Psoas muscle (tissue), 7 donors: ENCODE measurements at regions not wholly inside any gene's neighbourhood (a gene's known extent, or its start where the extent isn't known, plus 50 kb on each side); places are given as distances from the start of the nearest gene placed in this dataset.
A peak's percentile ranks its signal among the peaks of the same experiment; 100 is the strongest.

ENCODE experiments used
- ATAC-seq, 4 donors: fragments of 200-7000 bp; cut with Tn5 transposase; one replicate each; pipeline ENCODE4 v1.9.1; 2020; ENCODE audit warnings: moderate library complexity in 3 of 4, mild to moderate bottlenecking in 2 of 4
- DNase-seq, 2 donors: peaks; one replicate each; pipeline ENCODE4 v3.0.0-alpha.2; 2020
- H3K27ac ChIP-seq: fragments of 200-600 bp; one replicate; pipeline ENCODE4 v1.8.0; 2022
- H3K27me3 ChIP-seq, 3 donors: fragments of 200-600 bp in 1 of 3; one replicate each; pipeline versions ENCODE4 v1.6.1 to v1.8.0; 2013 to 2022; ENCODE audit warnings: low read length in 2 of 3, mild to moderate bottlenecking in 2 of 3, moderate library complexity in 1 of 3; ENCODE audit not compliant: insufficient read depth in 3 of 3
- H3K36me3 ChIP-seq, 2 donors: fragments of 200-600 bp in 1 of 2; one replicate each; pipeline versions ENCODE4 v1.6.1 to v1.8.0; 2013 to 2022; ENCODE audit warnings: low read depth in 1 of 2, mild to moderate bottlenecking in 1 of 2, moderate library complexity in 1 of 2; ENCODE audit not compliant: insufficient read depth in 1 of 2
- H3K4me1 ChIP-seq: fragments of 200-600 bp; one replicate; pipeline ENCODE4 v1.8.0; 2022
- H3K4me3 ChIP-seq: fragments of 200-600 bp; one replicate; pipeline ENCODE4 v1.8.0; 2022; ENCODE audit warnings: mild to moderate bottlenecking
- H3K9me3 ChIP-seq: fragments of 200-600 bp; one replicate; pipeline ENCODE4 v1.8.0; 2022
- WGBS, 3 donors: extraction: QIAGEN DNeasy Blood & Tissue Kit; methylation state at CpG; one replicate each; pipeline versions ENCODE4 v1.1.6 to v1.1.7; 2013; 5-methylcytosine and 5-hydroxymethylcytosine counted together
- intact Hi-C, 2 donors: fragments of 100-400 bp; cut with DNase I; formaldehyde crosslinking; loops; one replicate each; pipeline versions ENCODE4 v1.11.0 to v1.14.2; 2022
- TF ChIP-seq, protein P1 (sequence below): fragments of 200-600 bp; IDR thresholded peaks from one replicate; pipeline ENCODE4 v1.8.0; 2022; ENCODE audit warnings: antibody characterized with exemption
- donor health status: healthy with polysubstance abuse.
- donor health status: DM: no; HTN: no; CAD: no; lungs with moderate emphysema.
- donor health status: Bipolar disorder and iron deficiency.
- donor health status: healthy.
- donor health status: DM: yes; HTN: yes; CAD: no.
- donor health status: DM: no; HTN: no; CAD: no.
- donor health status: DM: yes; HTN: yes; CAD: no.

DNA sequence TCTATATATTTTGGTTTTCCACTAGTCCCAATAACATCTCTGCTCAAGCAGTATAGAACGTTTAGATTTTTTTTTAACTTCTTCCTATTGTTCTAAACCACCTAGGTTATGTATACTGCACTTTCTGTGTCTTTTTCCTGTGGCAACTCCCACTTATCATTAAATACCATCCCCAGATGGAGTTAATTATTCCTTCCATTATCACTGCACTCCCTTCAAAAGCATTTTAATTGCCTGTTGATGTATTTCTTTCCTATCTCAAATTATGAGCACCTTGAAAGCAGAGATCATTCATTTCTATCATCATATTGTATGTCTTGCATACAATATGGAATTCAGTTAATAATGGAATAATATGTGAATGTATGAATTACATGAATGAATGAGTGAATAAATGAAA lies 148.0 kb downstream of the HGF start:
- no peaks in the 10 kb centered on the region for H3K9me3 ChIP-seq
- intact Hi-C loops: no loop called here
- no peak for DNase-seq
- 54 to 59% (median 55%) methylated on average over 1 of the region's 1 CpG for WGBS, 3 donors
- TF ChIP-seq, protein P1, sequence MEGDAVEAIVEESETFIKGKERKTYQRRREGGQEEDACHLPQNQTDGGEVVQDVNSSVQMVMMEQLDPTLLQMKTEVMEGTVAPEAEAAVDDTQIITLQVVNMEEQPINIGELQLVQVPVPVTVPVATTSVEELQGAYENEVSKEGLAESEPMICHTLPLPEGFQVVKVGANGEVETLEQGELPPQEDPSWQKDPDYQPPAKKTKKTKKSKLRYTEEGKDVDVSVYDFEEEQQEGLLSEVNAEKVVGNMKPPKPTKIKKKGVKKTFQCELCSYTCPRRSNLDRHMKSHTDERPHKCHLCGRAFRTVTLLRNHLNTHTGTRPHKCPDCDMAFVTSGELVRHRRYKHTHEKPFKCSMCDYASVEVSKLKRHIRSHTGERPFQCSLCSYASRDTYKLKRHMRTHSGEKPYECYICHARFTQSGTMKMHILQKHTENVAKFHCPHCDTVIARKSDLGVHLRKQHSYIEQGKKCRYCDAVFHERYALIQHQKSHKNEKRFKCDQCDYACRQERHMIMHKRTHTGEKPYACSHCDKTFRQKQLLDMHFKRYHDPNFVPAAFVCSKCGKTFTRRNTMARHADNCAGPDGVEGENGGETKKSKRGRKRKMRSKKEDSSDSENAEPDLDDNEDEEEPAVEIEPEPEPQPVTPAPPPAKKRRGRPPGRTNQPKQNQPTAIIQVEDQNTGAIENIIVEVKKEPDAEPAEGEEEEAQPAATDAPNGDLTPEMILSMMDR: no peak
- no peaks in the 10 kb centered on the region for H3K36me3 ChIP-seq
- no peak overlapping the region for H3K4me3 ChIP-seq
- no peaks in the 10 kb centered on the region for H3K27me3 ChIP-seq
- H3K27ac ChIP-seq: no peak overlapping the region
- ATAC-seq: no peak
- no peaks in the 10 kb centered on the region for H3K4me1 ChIP-seq

GRCh38 chr7:81618396-81619014 lies 151.3 kb downstream of the HGF start:
- Histone ChIP-seq H3K9me3 (no peaks in the 10 kb centered on the region), H3K27me3 (no peaks in the 10 kb centered on the region), H3K27ac (no peak overlapping the region), H3K4me3 (no peak overlapping the region), H3K4me1 (no peaks in the 10 kb centered on the region), H3K36me3 (no peaks in the 10 kb centered on the region)
- TF ChIP-seq, protein P1: no peak
- DNase-seq (no peak), ATAC-seq (no peak)
- 85 to 89% (median 87%) methylated on average over 4 of the region's 4 CpGs for WGBS, 3 donors
- intact Hi-C loops: no loop called here

DNA sequence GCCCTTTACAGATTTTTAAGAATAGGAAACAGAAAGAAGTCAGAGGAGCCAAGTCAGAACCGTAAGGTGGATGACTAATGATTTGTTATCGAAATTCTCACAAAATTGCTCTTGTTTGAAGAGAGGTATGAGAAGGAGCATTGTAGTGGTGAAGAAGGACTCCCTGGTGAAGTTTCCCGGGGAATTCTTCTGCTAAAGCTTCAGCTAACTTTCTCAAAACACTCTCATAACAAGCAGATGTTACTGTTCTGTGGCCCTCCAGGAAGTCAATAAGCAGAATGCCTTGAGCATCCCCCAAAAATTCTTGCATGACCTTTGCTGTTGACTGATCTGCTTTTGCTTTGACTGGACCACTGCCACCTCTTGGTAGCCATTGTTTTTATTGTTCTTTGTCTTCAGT lies 152.9 kb downstream of the HGF start:
- Histone ChIP-seq H3K4me3 (no peak overlapping the region), H3K4me1 (no peaks in the 10 kb centered on the region), H3K9me3 (no peaks in the 10 kb centered on the region), H3K27ac (no peak overlapping the region), H3K36me3 (no peaks in the 10 kb centered on the region), H3K27me3 (no peaks in the 10 kb centered on the region)
- WGBS, 3 donors: 67 to 81% (median 79%) methylated on average over 3 of the region's 3 CpGs
- TF ChIP-seq, protein P1: no peak
- no peak for ATAC-seq
- DNase-seq: no peak
- intact Hi-C loops: no loop called here

DNA sequence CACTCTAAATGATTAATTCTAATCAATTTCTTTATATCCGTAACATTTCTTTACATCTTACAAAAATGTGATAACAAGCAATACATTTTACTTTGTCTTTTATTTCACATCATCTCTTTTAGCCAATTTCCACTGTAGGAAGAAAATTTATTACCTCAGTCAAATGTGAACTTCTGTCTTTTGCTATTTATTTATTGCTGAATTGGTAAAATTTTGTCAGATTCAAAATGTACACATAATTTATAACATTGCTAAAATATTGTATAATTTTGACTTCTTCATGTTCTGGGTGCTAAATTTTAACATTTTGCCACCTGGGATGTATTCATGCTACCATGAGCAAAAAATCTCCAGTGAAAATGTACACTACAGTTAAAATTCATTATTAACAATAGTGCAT lies 158.0 kb downstream of the HGF start:
- DNase-seq (no peak), ATAC-seq (no peak)
- intact Hi-C loops: no loop called here
- no peak overlapping the region for H3K4me3 ChIP-seq
- H3K4me1 ChIP-seq: no peaks in the 10 kb centered on the region
- H3K36me3 ChIP-seq: no peaks in the 10 kb centered on the region
- whole genome bisulfite sequencing, 3 donors: 91 to 97% (median 93%) methylated on average over 1 of the region's 1 CpG
- no peaks in the 10 kb centered on the region for H3K27me3 ChIP-seq
- TF ChIP-seq, protein P1: no peak
- H3K9me3 ChIP-seq: no peaks in the 10 kb centered on the region
- H3K27ac ChIP-seq: no peak overlapping the region

DNA sequence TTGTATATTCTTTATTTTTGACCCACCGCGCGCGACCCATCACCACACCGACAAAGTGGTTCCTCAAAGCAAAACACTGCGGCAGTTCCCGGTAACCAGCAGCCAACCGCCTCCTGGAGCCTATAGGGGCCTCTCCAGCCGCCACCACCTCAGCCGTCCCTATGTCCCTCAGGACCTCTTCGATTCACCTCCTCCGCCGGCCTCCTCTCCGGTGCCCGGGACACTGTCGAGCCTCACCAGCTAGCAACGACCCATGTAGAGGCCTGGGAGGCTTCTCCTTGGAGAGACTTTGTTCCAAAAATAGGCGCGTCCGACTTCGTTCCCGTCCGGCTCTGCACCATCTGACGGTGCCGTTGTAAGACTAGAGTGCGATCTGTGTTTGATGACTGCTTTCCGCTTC lies 158.8 kb downstream of the HGF start:
- 77 to 86% (median 81%) methylated on average over 27 of the region's 27 CpGs for whole genome bisulfite sequencing, 3 donors
- ATAC-seq (no peak), DNase-seq (peak; percentile 11 to 35)
- Histone ChIP-seq H3K27me3 (no peaks in the 10 kb centered on the region), H3K4me3 (no peak overlapping the region), H3K36me3 (no peaks in the 10 kb centered on the region), H3K4me1 (no peaks in the 10 kb centered on the region), H3K27ac (no peak overlapping the region), H3K9me3 (no peaks in the 10 kb centered on the region)
- intact Hi-C loops: no loop called here
- TF ChIP-seq, protein P1: no peak
